ENCODE measurements at regions not wholly inside any gene's neighbourhood (a gene's known extent, or its start where the extent isn't known, plus 50 kb on each side); places are given as distances from the start of the nearest gene placed in this dataset.
"Not testable (repeated sequence)": the region's sequence is repeated elsewhere in the genome, so short reads cannot be mapped to it uniquely, and the experiment has no call there.

- DNase-seq (ENCODE audit: low read depth, low spot score) = no peak
Measured at GRCh38 chr6:147909640-147910039, 401.1 kb downstream of the SAMD5 start.

DNA sequence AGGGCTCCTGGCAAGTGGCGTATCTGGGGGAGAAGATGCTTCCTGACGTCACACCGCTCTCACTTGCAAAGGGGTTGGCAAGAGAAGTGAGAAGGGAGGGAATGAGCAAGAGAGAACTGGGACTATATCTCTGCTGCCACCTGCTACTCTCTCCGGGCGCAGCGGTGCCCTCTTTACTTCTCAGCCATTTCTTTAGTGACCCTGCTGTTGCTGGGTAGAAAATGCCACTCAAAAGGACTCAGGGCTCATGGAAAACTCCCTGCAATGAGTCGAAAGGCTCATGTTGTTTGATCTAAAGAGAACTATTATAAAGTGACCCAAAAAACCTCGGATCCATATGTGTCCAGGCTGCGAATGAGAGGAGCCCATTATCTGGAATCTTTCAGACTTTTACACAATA, 401.8 kb downstream of the SAMD5 start:
- no peak for DNase-seq (ENCODE audit: low read depth, low spot score)

- no peak for DNase-seq (ENCODE audit: low read depth, low spot score)
Measured at GRCh38 chr6:147911057-147911456, 402.6 kb downstream of the SAMD5 start.

DNA sequence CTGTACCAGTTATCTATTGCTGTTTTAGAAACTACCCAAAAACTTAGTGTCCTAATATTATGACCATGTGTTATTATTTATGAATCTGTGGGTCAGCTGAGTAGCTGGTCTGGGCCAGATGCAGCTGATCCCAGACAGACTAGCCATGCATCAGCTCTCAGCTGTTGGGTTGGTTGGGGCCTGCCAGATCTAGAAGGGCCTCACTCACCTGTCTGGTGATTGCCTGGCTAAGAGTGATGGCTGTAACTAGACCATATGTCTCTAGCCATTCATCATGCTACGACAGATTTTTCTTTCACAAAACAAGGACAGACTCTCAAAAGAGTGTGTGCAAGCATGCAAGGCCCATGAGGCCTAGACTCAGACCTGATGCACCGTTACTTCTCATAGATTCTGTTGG, 403.2 kb downstream of the SAMD5 start:
- DNase-seq (ENCODE audit: low read depth, low spot score) = no peak

- DNase-seq (ENCODE audit: low read depth, low spot score) = no peak
Measured at GRCh38 chr6:147922799-147923198, 414.3 kb downstream of the SAMD5 start.

DNA sequence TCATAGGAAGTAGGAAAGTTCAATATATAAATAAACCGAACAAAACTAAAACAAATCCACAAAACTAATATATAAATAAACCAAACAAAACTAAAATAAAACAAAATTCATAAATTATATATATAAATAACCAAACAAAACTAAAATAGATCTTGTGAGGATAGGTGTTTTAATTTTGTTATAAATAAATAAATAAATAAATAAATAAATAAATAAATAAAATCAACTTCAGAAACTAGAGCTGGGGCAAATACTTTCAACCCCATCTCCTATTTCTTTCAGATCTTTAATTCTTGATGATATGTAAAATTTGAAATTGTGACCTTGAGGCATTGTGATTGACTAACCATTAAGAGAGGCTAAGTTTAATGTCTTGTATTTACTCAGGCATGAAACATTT, 416.1 kb downstream of the SAMD5 start:
- DNase-seq (ENCODE audit: low read depth, low spot score) = no peak

DNA sequence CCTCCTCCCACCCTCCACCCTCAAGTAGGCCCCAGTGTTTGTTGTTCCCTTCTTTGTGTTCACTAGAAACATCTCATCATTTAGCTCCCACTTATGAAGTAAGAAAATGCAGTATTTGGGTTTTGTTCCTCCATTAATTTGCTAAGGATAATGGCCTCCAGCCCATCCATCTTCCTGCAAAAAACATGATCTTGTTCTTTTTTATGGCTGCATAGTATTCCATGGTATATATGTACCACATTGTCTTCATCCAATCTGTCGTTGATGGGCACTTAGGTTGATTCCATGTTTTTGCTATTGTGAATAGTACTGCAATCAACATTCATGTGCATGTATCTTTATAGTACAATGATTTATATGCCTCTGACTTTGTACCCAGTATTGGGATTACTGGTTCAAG, 416.8 kb upstream of the SASH1 start:
- DNase-seq (ENCODE audit: low read depth, low spot score) = no peak

- DNase-seq (ENCODE audit: low read depth, low spot score) = no peak
Measured at GRCh38 chr6:147930745-147931144, 411.9 kb upstream of the SASH1 start.

GRCh38 chr6:147933224-147933623, 409.4 kb upstream of the SASH1 start:
- no peak for DNase-seq (ENCODE audit: low read depth, low spot score)

- no peak for DNase-seq (ENCODE audit: low read depth, low spot score)
Measured at GRCh38 chr6:147935656-147936055, 407.0 kb upstream of the SASH1 start.

- DNase-seq (ENCODE audit: low read depth, low spot score) = no peak
Measured at GRCh38 chr6:147936703-147937470, 405.8 kb upstream of the SASH1 start.

DNA sequence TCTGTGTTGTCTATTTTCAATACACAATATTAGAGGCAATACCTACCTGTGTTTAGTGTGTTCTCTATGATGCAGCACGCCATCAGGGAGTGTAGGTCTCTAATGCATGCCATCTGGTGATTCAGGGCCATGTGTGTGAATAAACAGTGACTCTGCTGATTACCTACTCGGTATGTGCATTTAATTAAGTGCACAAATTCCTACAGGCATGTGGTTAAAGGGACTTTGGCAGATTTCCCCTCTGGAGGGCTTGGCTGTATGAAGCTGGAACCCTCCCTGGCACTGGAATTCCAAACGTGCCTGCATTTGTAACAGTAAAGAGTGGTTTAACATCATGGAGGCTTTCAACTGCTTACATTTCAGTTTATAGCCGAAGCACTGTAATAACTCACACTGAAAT, 401.5 kb upstream of the SASH1 start:
- DNase-seq (ENCODE audit: low read depth, low spot score) = no peak

DNA sequence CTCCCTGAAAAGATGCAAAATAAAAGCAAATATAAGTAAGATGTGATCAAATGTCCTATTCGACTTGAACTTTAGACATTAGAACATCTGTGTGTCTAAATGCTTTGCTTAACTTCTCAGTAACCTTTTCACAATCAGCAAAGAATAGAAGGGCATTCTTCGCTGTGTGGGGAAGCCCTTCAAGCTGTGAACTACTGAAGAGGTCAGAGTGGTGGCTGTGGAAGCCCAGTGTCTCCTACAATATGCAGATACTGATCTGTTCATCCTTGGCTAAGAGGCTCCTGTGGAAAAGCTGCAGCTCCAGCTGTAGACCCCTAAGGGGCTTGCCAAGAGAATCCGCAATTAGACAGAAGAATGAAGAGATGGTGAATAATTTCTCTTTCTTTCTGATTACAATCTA, 400.3 kb upstream of the SASH1 start:
- DNase-seq (ENCODE audit: low read depth, low spot score) = no peak

DNA sequence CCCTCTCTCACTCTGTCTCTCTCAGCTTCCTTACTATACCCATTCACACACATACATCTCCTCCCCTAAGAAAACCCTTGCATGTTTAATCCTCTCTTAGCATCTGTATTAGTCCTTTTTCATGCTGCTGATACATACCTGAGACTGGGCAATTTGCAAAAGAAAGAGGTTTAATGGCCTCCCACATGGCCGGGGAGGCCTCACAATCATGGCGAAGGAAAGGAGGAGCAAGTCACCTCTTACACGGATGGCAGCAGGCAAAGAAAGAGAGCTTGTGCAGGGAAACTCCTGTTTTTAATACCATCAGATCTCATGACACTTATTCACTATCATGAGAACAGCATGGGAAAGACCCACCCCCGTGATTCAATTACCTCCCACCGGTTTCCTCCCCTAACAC, 398.5 kb upstream of the SASH1 start:
- DNase-seq (ENCODE audit: low read depth, low spot score) = no peak

- DNase-seq (ENCODE audit: low read depth, low spot score) = no peak
Measured at GRCh38 chr6:147947521-147947920, 395.1 kb upstream of the SASH1 start.

DNA sequence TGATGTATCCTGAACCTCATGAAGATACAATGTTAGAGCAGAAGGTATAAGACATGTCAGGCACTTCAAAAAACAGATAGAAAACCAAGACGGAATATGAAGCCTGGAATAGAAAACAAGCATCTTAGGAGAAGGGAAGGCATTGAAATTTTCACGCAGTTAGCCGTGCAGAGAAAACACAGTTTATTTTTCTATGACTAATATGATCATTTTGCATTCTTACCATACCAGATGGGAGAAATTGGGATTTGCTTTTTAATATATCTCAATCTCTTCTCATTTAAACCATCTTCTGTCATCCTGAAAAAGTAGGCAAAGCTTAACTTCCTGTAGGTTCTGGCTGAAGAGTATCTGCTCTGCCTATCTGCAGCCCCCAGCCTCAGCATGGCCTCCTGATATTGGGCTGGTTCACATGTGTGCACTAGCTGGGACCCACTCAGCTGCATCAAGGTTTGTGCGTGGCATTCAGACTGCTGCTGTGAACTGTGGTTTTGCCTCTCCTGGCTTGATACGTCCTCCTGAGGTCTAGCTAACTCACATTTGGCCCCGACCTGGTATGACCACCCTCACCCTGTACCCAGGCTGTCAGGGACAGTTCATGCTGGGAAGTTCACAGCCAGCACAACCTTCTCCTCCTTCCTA, 392.5 kb upstream of the SASH1 start:
- DNase-seq (ENCODE audit: low read depth, low spot score) = peak; percentile 18

DNA sequence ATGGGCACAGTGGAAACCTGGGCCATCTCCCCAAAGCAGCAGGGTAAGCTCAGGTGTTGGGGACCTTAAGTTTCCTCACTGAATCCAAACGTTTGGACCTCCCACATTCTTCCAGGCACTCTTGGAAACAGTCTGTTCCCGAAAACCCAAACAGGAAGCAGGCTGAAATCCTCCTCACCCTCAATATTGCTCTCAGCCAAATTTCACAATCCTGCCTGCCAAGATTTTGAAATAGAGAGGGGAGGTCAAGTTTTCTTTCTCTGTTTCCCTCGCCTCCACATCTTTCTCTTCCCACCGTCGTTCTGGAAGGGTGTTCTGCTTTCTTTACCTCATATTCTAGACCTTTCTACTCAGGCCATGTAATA, 392.0 kb upstream of the SASH1 start:
- DNase-seq (ENCODE audit: low read depth, low spot score) = peak; percentile 37

GRCh38 chr6:147951726-147952125, 390.9 kb upstream of the SASH1 start:
- no peak for DNase-seq (ENCODE audit: low read depth, low spot score)

- no peak for DNase-seq (ENCODE audit: low read depth, low spot score)
Measured at GRCh38 chr6:147954938-147955337, 387.7 kb upstream of the SASH1 start.

GRCh38 chr6:147958683-147959082, 384.0 kb upstream of the SASH1 start:
- no peak for DNase-seq (ENCODE audit: low read depth, low spot score)

DNA sequence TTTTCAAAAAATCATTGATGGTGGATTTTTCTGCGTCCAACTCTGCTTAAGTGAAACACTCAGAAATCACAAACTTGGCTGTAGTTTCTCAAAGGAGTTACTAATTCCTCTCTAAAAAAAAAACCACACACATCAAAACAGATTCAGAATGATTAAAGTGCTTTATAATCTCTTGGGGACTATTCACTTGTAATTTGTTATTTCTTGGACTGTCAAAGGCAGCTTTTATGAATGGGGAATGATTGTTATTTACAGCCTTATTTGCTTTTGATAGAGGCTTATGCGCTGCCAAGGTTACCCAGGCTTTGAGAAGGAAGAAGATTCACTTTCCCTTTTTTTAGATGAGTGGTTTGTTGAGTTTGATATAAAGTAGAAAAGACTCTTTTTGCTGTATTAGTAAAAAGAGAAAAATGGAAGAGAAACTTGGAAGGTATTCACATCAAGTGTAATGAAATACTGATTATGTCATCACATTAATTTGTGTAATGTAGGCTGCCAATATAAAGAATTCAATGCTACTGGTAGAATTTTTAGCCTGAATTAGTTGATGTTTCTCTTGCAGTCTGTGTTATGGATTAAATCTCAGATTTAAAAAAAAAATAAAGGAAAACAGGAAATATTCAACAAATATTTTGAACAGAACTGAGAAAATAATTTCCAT, 381.0 kb upstream of the SASH1 start:
- no peak for DNase-seq (ENCODE audit: low read depth, low spot score)

DNA sequence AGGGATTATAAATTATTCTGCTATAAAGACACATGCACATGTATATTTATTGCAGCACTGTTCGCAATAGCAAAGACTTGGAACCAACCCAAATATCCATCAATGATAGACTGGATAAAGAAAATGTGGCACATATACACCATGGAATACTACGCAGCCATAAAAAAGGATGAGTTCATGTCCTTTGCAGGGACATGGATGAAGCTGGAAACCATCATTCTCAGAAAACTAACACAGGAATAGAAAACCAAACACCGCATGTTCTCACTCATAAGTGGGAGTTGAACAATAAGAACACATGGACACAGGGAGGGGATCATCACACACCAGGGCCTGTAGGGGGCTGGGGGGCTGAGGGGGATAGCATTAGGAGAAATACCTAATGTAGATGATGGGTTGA, 377.2 kb upstream of the SASH1 start:
- DNase-seq (ENCODE audit: low read depth, low spot score) = not testable (repeated sequence)

GRCh38 chr6:147970970-147971369, 371.7 kb upstream of the SASH1 start:
- no peak for DNase-seq (ENCODE audit: low read depth, low spot score)

Measured in brain pericyte (primary cell).